Activated CD8-positive, alpha-beta memory T cell treated with anti-CD3 and anti-CD28 coated beads, Interleukin-2, amount 50 U/mL, for 4 hours (primary cell): ENCODE measurements at regions not wholly inside any gene's neighbourhood (a gene's known extent, or its start where the extent isn't known, plus 50 kb on each side); places are given as distances from the start of the nearest gene placed in this dataset.
"Not testable (repeated sequence)": the region's sequence is repeated elsewhere in the genome, so short reads cannot be mapped to it uniquely, and the experiment has no call there.

Experiments used
- DNase-seq: peaks from one replicate; pipeline ENCODE4 v3.0.0-alpha.2; 2020

DNA sequence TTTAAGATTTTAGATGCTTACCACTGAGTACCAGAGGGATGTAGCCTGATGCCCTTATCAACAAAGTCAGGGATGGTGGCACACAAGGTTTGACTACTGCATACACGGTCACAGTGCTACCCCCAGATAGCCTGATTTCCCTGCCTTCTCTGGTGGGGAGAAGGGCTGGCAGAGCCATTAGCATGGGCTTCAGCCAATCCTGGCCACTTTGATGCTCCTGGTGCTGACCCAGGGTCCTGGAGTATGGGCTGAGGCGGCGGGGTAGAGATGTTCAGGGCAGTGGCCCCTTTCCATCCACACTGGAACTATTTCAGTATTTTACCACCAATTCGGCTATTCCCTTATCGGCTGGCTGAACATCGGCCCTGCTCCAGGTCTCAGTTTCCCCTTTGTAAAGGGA is 83.2 kb downstream of the POTEB3 start:
- DNase-seq = not testable (repeated sequence)

DNA sequence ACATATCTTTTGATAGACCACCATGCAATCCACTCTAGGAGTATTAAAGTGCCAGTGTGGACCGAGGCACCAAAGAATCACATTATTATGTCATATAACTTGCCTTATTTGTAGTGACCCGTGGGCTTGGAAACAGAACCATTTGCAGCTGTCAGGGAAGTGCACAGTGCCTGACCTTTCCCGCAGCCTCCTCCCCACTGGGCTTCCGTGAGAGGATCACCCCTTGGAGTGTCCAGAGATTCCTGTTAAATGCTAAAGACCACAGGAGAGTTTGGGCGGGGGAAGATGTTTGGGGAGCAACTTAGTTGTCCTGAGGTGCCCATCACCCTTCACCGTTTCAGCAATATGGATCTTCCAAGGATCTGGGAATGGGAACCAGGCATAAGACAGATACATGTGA is 84.4 kb downstream of the POTEB3 start:
- not testable (repeated sequence) for DNase-seq

DNA sequence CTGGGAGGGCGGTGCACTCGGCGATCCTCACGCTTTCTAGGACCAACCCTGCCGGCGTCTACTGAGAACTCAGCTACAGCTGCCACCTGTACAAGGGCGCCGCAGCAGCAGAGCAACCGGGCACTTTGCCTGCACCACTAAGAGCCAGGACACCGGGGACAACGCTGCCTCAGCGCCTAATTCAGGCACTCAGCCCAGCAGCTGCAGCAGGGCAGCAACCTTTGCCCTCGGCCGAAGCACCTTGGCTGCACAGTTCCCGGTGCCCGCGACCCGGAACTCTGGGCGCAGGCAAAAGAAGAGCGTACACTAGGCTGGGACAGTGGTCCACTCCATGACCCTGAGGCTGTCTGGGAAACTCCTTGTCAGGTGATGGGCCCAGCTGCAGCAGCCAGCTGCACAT is 85.7 kb downstream of the POTEB3 start:
- not testable (repeated sequence) for DNase-seq

DNA sequence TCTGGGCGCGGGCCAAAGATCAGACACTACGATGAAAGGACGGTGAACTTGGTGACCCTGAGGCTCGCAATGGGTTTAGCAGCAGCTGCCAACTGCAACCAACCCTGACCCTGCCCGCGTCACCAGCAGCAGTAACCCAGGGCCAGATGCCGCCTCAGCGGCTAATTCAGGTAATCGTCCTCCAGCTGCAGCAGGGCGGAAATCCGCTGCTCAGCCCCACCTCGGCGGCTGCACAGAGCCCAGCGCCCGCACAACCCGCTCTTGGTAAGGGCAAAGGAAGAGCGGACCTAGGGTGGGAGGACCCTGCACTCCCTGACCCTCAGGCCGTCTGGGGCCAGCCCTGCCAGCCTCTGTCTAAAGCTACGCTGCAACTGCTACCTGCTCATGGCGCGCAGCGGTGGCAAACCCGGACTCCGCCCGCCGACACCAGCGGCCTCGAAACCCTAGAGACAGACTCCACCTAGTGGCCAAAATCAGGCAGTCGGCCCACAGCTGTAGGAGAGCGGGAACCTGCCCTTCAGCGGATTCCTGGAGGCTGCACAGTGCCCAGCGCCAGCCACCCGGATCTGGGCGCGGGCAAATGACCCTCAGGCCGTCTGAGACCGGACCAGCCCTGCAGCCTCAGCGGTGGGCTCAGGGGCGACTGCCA is 87.5 kb downstream of the POTEB3 start:
- not testable (repeated sequence) for DNase-seq

DNA sequence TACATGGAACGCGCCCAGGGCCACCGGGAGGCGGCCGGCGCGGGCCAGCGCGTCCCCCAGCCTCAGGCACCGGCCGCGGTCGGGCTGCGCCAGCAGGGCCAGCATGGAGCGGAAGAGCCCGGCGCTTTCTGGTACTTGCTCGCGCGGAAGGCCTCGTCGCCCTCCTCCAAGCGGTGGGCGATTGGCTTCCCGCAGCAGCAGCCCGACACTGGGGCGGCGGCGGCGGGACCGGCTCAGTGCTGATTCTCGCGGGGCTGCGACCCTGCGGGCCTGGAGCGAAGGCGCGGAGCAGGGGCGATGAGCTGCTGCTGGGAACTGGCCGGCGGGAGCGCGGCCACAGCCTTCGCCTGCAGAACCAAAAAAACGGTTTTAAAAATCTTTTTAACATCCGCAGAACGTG is 95.3 kb downstream of the POTEB3 start:
- peak; percentile 16 for DNase-seq

DNA sequence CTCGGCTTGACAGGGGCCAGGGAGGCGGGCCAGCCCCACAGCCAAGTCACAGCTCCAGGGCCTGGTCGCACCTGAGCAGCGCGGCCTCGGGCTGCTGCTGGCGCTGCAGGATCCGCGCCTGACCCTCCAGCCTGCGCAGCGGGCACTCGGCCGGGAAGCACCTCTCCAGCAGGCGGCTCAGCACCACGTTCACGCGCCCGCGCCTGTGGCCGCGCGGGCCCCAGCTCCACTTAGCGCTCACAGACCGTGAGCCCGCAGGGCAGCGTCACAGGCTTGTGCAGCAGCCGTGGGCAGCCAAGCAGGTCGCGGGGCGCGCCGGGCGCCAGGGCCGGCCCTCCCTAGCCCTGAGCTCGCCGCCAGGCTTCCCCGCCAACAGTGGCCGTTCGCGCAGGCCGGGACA is 95.8 kb downstream of the POTEB3 start:
- DNase-seq = not testable (repeated sequence)

DNA sequence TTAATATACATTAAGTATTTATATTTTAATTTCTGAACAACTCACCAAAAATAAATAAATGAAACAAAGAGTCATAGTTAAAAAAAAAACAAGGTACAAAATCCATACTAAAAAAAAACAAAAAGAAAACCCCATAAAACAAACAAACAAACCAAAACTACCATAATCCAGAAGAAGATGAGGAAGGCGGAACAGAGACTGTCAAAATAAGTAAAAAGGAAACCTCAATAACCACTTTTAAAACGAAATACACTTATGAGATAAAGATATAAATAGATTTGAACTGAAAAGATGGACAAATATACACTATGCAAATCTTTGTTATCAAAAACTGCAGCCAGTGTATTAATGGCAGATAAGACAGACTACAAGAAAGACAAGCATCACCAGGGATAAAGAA is 103.3 kb downstream of the POTEB3 start:
- not testable (repeated sequence) for DNase-seq

DNA sequence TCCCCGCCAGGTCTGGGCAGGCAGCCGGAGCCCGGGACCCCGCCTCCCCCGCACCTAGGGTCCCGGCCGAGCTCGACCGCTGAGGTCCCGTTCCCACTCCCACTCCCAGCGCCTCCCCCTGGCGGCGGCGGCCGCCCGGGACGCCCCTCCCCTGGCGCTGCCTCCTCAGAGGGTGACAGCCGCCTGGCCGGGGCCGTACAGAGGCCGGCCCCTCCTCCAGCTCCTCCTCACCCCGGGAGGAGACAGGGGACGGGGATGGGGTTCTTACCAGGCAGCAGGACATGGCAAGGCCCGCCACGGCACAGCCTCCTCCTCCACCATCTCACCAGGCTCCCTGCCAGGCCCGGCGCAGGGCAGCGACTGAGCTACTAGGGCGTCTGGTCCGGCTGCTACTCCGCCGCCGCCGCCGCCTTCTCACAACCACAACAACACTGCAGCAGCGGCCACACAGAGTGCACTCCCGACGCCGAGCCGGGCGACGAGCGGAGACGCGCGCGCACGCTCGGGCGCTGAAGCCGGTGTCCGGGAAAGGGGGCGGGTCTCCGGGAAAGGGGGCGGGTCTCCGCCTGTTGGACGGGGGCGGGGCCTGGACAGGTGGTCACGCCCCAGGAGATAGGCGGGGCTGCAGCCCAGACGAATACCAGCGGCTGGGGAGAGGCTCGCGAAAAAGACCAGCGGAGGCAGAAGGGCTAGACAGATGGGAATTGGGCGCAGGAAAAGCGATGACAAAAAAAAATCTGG is 115.4 kb downstream of the POTEB3 start:
- DNase-seq = peak; percentile 21

DNA sequence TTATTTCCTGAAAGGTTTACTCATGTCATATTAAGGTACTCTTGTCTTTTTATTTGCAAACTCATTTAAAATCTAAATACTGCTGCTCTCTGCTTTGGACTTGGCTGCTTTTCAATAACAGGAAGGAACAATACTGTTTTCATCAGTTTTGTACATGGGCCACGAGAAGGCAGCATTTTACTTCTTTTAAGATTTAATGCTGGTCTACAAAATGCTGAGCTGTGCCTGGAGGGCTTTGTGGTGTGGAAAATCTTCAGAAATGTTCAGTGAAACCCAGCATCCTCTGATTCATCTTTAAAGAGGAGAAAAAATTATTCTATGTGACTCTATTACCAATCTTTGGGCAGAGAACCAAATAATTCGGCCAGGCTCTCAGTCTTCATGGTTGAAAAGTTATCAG is 155.9 kb downstream of the POTEB3 start:
- not testable (repeated sequence) for DNase-seq

DNA sequence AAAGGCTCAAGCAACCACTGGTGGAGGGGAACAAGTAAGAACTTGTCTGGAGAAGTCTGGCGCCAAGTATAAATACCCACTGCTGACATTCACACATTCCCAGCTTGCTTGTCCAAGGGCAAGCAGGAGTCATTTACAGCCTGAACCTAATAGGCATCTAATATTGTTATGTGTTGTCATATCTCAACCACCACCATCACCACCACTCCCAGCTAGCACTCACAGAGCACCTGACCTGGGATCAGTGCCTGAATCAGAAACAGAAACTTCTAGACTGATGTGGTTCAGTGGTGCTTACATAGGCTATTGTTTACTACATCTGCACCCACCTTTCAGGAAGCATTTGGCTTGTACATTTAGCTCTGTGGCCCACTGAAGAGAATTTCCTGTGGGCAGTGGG is 157.1 kb downstream of the POTEB3 start:
- not testable (repeated sequence) for DNase-seq

DNA sequence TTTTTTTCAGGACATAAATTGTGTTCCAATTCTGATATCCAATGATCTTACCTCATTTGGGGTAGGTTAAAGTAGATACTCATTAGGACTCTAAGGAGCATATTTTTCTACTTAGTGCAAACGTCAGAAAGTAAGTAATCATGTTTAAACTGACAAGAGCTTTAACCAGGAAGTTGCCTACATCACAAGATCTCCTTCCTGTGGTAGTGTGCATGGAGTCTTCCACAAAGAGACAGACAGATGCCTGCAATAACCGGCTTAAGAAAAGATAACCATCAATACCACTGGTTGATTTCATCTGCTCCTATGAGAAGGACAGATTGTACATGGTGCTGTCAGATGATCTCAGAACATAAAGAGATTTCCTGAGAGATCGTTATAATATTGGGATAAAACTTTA is 160.0 kb downstream of the POTEB3 start:
- DNase-seq = not testable (repeated sequence)

DNA sequence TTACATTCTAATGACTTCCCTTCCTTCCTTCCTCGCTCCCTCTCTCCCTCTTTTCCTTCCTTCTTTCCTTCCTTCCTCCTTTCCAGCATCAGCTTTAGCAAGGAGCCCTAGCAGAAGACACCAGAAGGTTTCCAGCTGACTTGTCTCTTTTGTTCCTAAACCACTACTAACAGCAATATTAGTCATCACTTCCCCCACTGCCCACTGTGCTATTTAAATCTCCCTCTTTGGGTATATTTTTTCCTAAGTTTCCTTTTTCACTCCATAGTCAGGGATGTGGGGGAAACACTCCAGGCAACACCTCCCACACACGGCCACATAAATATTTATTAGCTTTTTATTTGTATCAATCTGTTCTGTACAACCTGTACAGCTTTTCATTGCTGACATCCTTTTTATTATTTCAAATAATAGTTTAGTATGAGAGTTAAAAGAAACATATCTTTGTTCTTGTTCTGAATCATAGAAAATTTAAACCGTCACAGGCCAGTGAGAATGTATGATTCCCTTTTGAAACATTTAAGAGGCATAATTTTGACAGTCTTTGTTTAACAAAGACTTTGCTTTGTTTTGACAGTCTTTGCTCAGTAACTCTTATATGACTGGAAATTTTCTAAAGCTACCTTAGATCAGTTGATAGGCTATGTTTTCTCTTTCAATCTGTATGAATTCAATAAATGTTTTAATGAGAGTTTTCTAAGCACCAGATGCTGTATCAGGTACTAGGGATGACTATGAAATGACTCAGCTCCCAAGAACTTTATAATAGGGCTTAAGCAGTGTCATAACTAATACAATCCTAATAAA is 167.9 kb downstream of the POTEB3 start:
- not testable (repeated sequence) for DNase-seq

DNA sequence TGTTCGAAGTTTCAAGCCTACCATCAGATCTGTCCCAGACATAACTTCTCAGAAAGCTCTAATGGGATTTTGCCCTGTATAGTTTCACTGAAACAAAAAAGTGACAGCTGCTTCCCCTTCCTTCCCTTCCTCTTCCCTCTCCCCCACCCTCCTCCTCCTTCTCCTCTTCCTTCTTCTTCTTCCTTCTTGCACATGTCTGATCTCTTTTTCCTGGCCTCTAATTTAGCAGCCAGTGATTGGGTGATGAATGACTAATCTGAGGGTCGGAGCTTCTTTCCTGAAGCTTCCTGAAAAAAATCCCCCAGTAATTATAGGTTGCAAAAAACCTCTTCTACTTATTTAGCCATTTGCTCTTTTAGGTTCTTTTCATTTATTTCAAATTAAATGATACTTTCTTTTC is 168.7 kb downstream of the POTEB3 start:
- DNase-seq = no peak

DNA sequence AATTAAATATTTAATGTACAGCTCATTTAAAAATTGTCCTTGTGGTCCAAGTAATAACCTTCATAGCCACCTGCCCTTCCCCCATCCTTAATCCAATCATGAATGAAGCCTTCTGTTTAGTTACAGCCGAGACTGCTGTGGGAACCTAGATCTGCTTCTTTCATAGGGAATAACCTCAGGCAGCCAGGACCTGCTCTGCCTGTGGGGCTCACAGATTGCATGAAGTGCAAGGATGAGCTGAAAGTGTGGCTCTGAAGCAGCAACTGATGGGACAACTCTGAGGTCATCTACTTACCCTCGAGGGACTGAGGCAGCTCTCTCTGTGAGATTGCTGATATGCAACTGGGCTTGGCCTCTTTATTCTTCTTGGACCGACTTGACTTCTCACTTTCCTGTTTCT is 169.8 kb downstream of the POTEB3 start:
- DNase-seq = no peak

DNA sequence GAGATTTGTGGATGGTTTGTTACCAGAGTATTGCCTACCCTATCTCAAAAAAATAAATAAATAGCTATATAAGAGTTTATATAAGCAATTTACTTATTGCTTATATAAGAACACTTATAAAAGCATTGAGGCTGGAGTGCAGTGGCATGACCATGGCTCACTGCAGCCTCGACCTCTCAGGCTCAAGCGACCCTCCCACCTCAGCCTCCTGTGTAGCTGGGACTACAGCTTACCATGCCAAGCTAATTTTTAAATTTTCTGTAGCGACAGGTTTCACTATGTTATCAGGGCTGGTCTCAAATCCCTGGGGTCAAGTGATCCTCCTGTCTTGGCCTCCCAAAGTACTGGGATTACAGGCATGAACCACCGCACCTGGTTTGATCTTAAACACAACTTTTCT is 170.6 kb downstream of the POTEB3 start:
- not testable (repeated sequence) for DNase-seq

DNA sequence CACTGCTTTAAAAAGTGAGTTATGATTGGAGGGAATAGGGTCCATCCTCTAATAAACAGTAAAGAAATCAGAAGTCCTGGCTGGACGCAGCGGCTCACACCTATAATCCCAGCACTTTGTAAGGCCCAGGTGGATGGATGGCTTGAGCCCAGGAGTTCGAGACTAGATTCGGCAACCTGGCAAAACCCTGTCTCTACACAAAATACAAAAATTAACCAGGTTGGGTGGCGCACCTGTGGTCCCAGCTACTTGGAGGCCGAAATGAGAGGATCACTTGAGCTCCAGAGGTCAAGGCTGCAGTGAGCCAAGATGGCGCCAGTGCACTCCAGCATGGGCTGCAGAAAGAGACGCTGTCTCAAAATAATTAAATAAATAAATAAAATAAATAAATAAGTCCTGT is 171.2 kb downstream of the POTEB3 start:
- no peak for DNase-seq

DNA sequence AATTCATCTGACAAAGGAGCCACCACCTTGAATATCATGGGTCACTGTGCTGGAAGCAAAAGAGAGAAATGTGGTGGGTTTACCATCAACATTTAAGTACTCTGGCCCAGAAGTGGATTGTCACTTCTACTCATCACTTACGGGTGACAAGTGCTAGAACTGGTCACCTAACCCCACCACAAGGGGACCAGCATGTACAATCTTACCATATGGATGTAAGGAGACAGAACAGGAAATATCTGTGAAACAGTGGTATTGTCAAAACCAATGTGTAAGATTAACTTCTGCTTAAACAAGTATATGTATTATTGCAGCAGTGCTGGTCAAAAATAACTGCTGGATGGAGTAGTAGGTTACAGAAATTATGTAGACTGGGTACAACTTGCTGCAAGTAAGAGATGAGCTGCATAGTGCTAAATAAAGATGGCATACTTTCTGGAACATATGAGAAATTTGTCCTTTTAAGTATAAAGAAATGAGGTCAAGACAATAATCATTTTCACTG is 171.8 kb downstream of the POTEB3 start:
- DNase-seq = no peak

DNA sequence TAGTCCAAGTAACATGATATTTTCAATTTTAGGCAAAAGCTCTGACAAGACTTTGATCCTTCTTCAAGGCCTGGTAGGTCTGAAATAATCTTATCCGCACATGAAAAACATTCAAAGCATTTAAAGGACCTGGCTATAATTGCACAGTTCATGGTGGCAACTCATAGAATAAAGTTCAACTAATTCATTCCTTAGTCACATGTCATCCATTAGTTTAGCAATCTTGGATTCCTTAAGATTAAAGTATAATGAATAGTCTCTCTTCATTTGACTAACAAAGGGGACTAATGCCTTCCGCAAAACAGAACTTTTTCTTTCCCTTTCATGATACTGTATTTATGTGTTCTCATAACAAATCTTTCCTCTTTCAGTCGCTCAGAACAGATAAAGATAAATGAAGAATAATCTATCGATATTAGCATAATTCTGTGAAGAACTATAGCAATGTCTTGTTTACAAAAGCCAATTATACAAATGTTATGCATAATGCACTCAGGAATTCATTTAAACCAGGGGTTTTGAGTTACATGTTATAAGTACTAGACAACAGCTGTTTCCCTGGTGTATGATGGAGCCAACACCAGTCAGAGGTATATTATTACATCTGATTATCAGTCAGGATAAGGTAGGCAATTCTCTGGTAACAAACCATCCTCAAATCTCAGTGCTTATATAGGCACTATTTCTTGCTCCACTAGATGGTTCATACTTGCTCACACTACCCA is 172.5 kb downstream of the POTEB3 start:
- DNase-seq = no peak

DNA sequence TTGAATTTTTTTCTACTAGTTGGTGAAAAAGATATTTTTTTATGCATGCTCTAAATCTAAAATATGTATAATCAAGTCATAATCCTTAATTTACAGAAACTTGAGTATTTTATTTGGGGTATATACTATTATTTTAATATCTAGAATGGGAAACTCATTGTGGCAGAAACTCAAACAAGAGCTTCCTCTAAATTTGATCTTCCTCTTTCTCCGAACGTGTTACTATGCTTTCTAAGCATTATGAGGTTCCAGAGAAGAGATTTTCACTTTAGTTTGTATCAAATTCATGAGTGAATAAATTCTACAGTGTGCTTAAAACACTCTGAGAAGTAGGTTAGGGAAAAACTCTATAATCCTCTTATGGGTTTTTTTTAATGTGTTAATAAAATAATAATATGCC is 173.1 kb downstream of the POTEB3 start:
- DNase-seq = no peak

DNA sequence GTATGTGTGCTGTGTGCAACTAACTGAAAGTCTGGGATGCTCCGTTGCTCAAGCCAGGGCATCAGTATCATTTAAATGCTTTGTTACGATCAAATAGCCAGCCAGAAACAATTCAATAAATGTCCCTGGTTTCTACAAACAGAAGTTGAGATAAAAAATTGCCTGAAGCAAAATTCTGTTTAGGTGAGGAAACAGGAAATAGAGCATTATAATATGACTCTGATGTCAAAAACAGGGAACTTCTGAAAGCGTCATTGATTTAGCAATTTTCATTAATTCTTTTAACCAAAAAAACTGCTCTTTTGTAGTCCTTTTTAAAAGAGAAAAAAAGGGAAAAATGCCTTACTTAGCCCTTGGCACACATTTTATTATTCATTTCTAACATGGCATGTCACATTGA is 174.7 kb downstream of the POTEB3 start:
- DNase-seq = not testable (repeated sequence)

DNA sequence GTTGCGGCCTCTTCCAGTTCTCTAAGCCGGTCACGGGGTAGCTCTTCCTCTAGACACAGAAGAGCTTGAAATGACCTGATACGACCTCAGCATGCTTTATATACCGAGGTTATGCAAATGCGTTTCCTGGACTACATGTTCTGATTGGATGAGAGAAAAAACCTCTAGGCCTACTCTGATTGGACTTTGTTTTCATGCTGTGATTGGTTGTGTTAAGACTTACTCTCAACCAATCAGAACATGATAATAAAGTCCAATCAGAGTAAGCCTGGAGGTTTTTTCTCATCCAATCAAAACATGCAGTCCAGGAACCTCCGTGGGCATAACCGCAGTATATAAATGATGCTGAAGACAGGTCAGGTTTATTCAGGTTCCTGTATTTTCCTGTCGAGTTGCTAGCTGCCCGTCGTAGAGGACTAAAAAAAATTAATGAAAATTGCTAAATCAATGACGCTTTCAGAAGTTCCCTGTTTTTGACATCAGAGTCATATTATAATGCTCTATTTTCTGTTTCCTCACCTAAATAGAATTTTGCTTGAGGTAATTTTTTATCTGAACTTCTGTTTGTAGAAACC is 177.4 kb downstream of the POTEB3 start:
- DNase-seq = no peak
